Loucy (cell line): ENCODE measurements at regions not wholly inside any gene's neighbourhood (a gene's known extent, or its start where the extent isn't known, plus 50 kb on each side); places are given as distances from the start of the nearest gene placed in this dataset.

Experiments
- EZH2phosphoT487 ChIP-seq: fragments of 200-600 bp; IDR thresholded peaks from 2 replicates; pipeline ENCODE4 v1.6.1; 2018; ENCODE audit warnings: antibody characterized with exemption, mild to moderate bottlenecking, moderate library complexity, borderline replicate concordance
- TF ChIP-seq, protein P1 (sequence below): fragments of 200-600 bp; sonication (generic); conservative IDR thresholded peaks from 2 replicates; pipeline ENCODE4 v1.5.1; 2014; ENCODE audit warnings: mild to moderate bottlenecking, antibody characterized with exemption, low read length

- TF ChIP-seq, protein P1, sequence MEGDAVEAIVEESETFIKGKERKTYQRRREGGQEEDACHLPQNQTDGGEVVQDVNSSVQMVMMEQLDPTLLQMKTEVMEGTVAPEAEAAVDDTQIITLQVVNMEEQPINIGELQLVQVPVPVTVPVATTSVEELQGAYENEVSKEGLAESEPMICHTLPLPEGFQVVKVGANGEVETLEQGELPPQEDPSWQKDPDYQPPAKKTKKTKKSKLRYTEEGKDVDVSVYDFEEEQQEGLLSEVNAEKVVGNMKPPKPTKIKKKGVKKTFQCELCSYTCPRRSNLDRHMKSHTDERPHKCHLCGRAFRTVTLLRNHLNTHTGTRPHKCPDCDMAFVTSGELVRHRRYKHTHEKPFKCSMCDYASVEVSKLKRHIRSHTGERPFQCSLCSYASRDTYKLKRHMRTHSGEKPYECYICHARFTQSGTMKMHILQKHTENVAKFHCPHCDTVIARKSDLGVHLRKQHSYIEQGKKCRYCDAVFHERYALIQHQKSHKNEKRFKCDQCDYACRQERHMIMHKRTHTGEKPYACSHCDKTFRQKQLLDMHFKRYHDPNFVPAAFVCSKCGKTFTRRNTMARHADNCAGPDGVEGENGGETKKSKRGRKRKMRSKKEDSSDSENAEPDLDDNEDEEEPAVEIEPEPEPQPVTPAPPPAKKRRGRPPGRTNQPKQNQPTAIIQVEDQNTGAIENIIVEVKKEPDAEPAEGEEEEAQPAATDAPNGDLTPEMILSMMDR: no peak
- no peak for TF ChIP-seq EZH2phosphoT487
These were observed 369.5 kb upstream of the FAM241A start for GRCh38 chr4:111775556-111776297.
